ENCODE measurements at regions not wholly inside any gene's neighbourhood (a gene's known extent, or its start where the extent isn't known, plus 50 kb on each side); places are given as distances from the start of the nearest gene placed in this dataset.

- Histone ChIP-seq H3K9me3 (no peaks in the 10 kb centered on the region), H3K27me3 (no peaks in the 10 kb centered on the region), H3K36me3 (no peaks in the 10 kb centered on the region), H3K27ac (no peak overlapping the region), H3K4me1 (no peaks in the 10 kb centered on the region), H3K4me3 (no peak overlapping the region)
- ATAC-seq (no peak), DNase-seq (no peak)
- TF ChIP-seq POLR2A (IDR thresholded peaks at IDR 0.05): no peak
- TF ChIP-seq, protein P1, sequence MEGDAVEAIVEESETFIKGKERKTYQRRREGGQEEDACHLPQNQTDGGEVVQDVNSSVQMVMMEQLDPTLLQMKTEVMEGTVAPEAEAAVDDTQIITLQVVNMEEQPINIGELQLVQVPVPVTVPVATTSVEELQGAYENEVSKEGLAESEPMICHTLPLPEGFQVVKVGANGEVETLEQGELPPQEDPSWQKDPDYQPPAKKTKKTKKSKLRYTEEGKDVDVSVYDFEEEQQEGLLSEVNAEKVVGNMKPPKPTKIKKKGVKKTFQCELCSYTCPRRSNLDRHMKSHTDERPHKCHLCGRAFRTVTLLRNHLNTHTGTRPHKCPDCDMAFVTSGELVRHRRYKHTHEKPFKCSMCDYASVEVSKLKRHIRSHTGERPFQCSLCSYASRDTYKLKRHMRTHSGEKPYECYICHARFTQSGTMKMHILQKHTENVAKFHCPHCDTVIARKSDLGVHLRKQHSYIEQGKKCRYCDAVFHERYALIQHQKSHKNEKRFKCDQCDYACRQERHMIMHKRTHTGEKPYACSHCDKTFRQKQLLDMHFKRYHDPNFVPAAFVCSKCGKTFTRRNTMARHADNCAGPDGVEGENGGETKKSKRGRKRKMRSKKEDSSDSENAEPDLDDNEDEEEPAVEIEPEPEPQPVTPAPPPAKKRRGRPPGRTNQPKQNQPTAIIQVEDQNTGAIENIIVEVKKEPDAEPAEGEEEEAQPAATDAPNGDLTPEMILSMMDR (IDR thresholded peaks at IDR 0.05): no peak
- intact Hi-C loops (cut with DNase I): no loop called here
Observed at GRCh38 chr4:89175611-89176010, 64.3 kb downstream of the TIGD2 start.

DNA sequence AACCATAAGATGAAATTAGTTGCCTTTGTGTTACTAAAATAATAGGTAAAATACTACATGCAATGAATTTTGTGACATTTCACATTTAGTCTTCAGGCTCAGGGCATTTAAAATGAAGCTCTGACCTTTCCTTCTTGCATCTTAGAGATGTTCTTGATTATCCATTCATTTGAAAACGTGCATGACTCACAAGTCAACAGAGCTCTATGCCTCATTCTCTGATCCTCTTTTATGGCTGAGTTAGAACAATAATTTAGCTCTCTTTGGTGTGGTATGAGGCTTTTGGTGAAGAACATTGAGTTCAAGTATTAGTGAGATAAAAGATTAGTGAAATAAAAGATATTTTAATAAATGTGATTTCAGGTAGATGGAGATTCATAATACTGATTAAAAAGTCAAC lies 66.5 kb downstream of the TIGD2 start:
- H3K9me3 ChIP-seq: no peaks in the 10 kb centered on the region
- ATAC-seq (no peak), DNase-seq (no peak)
- WGBS, 4 donors: 59 to 72% (median 66%) methylated on average over 1 of the region's 1 CpG
- no peaks in the 10 kb centered on the region for H3K4me1 ChIP-seq
- no peak for TF ChIP-seq POLR2A (IDR thresholded peaks at IDR 0.05)
- TF ChIP-seq, protein P1 (IDR thresholded peaks at IDR 0.05): no peak
- H3K36me3 ChIP-seq: no peaks in the 10 kb centered on the region
- intact Hi-C loops (cut with DNase I): no loop called here
- H3K27ac ChIP-seq: no peak overlapping the region
- no peak overlapping the region for H3K4me3 ChIP-seq
- no peaks in the 10 kb centered on the region for H3K27me3 ChIP-seq

GRCh38 chr4:89184407-89184806 lies 73.1 kb downstream of the TIGD2 start:
- no peak overlapping the region for H3K27ac ChIP-seq
- H3K27me3 ChIP-seq: no peaks in the 10 kb centered on the region
- TF ChIP-seq, protein P1 (IDR thresholded peaks at IDR 0.05): no peak
- no peak for TF ChIP-seq POLR2A (IDR thresholded peaks at IDR 0.05)
- H3K4me3 ChIP-seq: no peak overlapping the region
- 0 to 38% (median 34%) methylated on average over 1 of the region's 1 CpG for WGBS, 4 donors
- DNase-seq: no peak
- H3K9me3 ChIP-seq: no peaks in the 10 kb centered on the region
- no peaks in the 10 kb centered on the region for H3K4me1 ChIP-seq
- intact Hi-C loops (cut with DNase I): no loop called here
- ATAC-seq: no peak
- H3K36me3 ChIP-seq: no peaks in the 10 kb centered on the region
